Right ventricle myocardium superior (tissue), 1 donor: ENCODE measurements at regions not wholly inside any gene's neighbourhood (a gene's known extent, or its start where the extent isn't known, plus 50 kb on each side); places are given as distances from the start of the nearest gene placed in this dataset.
A peak's percentile ranks its signal among the peaks of the same experiment; 100 is the strongest.

Experiments used
- ATAC-seq: fragments of 200-7000 bp; cut with Tn5 transposase; one replicate; pipeline ENCODE4 v1.9.1; 2020; ENCODE audit warnings: mild to moderate bottlenecking; ENCODE audit not compliant: poor library complexity
- DNase-seq: peaks from one replicate; pipeline ENCODE4 v3.0.0-alpha.2; 2020
- intact Hi-C: fragments of 100-400 bp; cut with DNase I; formaldehyde crosslinking; loops from one replicate; pipeline ENCODE4 v1.11.2; 2022
- donor health status: DM: no; HTN: yes; CAD: no; lungs with severe emphysema.

GRCh38 chr6:79431537-79431933, 105.7 kb downstream of the LCA5 start:
- no peak for DNase-seq
- no peak for ATAC-seq
- intact Hi-C loops = no loop called here

GRCh38 chr6:79430913-79431536, 106.2 kb downstream of the LCA5 start:
- DNase-seq (no peak), ATAC-seq (no peak)
- intact Hi-C loops = no loop called here

GRCh38 chr6:79427721-79428120, 109.5 kb downstream of the LCA5 start:
- ATAC-seq = no peak
- intact Hi-C loops = no loop called here
- DNase-seq = no peak

- ATAC-seq (no peak), DNase-seq (no peak)
- intact Hi-C loops = no loop called here
Observed at GRCh38 chr6:79426625-79427278, 110.5 kb downstream of the LCA5 start.

- ATAC-seq (no peak), DNase-seq (no peak)
- intact Hi-C loops = no loop called here
Observed at GRCh38 chr6:79425589-79426311, 111.5 kb downstream of the LCA5 start.

DNA sequence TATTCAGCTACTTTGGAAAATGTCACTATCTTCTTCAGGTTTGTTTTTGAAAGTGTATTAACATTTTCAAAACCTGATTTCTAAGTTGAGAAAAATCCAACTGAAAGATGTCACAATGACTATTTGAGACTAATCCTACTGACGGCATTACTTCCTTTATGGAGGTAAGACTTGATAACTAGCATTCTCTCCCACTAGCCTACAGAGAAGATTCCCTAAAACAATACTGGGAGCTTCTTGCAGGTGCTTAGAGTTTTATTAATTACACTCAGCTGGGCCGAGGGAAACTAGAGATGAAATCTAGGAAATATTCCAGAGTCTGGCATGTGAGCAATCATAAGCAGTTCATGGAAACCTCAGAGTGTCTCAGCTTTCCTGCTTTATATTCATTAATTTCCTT, 114.0 kb downstream of the LCA5 start:
- DNase-seq (no peak), ATAC-seq (no peak)
- intact Hi-C loops = no loop called here

DNA sequence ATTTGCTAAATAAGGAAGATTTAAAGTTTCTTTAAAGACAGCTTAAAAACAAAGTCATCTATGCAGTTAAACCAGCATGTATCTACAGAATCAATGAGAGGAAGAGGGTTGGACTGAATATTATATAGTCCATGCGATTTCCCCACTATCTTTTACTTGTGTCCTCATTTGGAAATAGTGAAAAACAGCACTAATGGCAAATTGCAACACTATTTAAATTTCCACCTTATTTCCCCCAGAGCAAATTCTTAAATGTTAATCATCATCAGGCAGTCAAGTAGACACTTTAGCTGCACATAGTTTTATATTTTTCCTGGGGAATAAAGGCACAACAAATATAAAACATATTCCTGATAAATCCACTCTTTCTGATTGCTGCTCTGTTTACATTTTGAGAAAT, 114.6 kb downstream of the LCA5 start:
- DNase-seq (no peak), ATAC-seq (no peak)
- intact Hi-C loops = no loop called here

- peak; percentile 64 for ATAC-seq
- intact Hi-C loops = no loop called here
- DNase-seq = no peak
Observed at GRCh38 chr6:79421707-79422484, 115.3 kb downstream of the LCA5 start.

DNA sequence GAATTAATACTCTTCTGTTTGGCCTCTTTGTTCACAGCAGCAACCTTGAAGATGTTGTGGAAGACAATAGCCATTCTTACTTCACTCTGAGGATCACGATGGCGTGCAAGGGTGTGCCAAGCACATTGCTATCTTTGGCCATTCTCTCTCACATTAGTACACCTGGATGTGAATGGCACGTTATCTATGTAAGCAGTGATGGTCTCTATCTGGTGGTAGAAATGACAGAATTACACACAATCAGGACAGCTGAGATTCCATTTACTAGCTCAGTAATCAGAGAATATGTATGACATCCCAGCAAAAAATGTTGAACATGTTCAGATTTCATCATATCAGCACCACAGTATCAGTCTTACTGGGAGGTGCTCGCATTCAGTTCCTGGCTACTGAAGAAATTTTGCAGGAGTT, 116.2 kb downstream of the LCA5 start:
- intact Hi-C loops = no loop called here
- DNase-seq (no peak), ATAC-seq (no peak)

DNA sequence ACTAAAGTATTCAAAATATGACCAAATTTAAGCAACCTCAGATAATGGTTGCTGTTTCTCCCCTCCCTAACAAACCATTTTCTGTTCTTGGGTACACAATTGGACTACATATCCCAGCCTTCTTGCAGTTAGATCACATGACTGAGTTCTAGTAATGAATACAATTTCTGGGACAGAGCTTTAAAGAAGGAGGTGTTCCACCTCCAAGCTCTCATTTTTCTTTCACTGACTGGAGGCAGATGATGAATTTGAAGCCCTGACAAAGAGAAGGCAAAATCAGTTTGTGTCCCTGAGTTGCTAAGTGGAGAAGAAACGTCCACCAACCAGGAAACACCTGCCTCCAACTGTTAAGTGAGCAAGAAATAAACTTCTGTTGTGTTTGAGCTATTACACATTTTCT, 117.2 kb downstream of the LCA5 start:
- no peak for DNase-seq
- no peak for ATAC-seq
- intact Hi-C loops = no loop called here

DNA sequence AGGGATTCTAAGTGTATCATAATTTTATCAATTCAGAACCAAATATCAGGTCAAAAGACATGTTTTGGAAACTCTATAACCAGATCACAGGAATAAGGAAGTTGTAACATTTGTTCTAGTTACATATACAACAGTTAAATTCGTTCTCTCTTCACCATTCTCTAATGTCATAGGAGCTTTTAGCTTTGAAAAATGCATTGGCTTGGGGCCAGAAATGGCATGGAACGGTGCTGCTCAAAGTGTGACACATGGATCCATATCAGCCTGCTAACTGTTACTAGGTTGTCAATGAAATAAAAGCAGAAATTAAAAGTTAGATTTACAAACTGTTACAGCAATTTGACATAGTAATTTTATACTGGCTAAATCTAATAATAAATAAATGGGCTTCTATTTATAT, 120.3 kb downstream of the LCA5 start:
- no peak for DNase-seq
- intact Hi-C loops = no loop called here
- ATAC-seq = no peak

DNA sequence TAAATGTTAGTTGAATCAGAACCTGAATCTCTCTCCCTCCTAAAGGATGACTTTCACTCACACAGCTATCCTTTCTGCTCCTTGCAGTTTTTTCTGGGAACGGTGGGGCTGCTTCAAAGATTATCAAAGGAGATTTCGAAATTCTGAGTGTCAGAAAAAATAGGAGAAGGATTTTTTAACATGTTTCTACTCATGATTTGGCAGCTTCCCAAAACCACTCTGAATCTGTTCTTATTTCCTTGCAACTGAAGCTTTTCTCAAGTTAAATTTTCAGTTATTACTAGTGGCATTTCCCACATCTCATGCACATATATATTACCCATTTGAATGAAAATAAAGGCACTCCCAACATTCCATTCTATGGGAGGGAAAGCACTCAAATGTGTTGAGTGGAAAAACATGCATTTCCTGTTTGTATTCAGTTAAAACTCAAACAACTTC, 123.6 kb downstream of the LCA5 start:
- ATAC-seq (no peak), DNase-seq (no peak)
- intact Hi-C loops = no loop called here

- DNase-seq (no peak), ATAC-seq (no peak)
- intact Hi-C loops = no loop called here
Observed at GRCh38 chr6:79410806-79411205, 126.4 kb downstream of the LCA5 start.

GRCh38 chr6:79408256-79408974, 128.8 kb downstream of the LCA5 start:
- intact Hi-C loops = no loop called here
- DNase-seq (no peak), ATAC-seq (no peak)

DNA sequence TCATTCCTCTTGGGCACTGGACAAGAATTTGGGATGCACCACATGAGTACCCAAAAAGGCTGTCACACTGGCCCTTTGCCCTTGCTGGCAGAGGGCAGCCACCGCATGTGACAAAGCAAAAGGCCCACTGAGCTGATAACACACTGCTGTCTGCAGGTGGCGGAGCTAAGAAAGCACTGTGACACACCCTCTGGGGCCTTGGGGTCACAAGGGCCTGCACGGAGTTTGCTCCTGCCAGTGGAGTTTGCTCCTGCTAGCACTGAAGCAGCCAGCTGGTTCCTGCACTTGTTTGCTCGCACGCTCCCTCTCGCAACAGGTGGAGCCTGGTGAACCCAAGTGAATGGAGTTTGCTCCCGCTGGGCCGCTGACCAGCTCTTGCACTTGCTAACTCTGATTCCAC, 132.6 kb downstream of the LCA5 start:
- intact Hi-C loops = no loop called here
- no peak for ATAC-seq
- DNase-seq = no peak

- ATAC-seq (no peak), DNase-seq (no peak)
- intact Hi-C loops = no loop called here
Observed at GRCh38 chr6:79404261-79404660, 133.0 kb downstream of the LCA5 start.

DNA sequence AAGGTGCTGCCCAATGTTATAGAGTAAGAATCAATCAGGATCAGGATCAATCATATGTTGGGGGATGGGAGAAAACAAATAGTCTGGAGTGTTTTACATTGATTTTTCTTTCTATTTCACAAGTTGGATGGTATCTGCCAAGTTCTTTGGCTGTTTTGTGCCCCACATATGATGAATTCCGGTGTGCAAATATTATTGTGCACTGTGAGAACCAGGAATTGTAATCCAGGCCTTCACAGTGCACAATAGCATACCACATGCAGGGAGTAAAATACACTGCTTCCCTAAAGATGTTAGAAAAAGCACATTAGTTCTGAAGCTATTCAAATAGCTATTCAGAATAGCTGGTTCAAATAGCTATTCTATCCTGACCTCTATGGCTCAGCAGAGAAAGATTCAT, 133.7 kb downstream of the LCA5 start:
- ATAC-seq = no peak
- intact Hi-C loops = no loop called here
- DNase-seq = no peak

- DNase-seq = no peak
- intact Hi-C loops = no loop called here
- no peak for ATAC-seq
Observed at GRCh38 chr6:79403086-79403485, 134.1 kb downstream of the LCA5 start.

DNA sequence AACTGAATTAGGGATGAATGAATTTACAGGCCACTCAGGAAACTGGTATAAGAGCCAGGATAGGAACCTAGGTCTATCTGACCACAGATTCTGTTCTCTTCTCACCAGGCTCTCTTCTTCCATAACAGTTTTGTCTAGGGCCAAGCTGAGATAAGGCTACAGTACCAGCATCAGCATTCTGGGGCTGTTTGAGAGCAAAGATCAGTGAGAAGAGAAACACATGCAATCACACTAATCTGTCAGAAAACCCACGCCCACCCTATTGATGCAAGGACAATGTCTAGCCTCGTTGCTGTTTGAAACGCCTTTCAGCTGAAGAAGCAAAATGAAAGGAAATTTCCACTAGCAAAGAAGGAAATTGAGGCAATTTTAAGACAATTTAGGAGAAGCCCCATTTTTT, 137.7 kb downstream of the LCA5 start:
- intact Hi-C loops = no loop called here
- no peak for DNase-seq
- no peak for ATAC-seq
